H1 (cell line): ENCODE measurements at regions not wholly inside any gene's neighbourhood (a gene's known extent, or its start where the extent isn't known, plus 50 kb on each side); places are given as distances from the start of the nearest gene placed in this dataset.

Experiments
- ASH2L ChIP-seq: fragments of 200-600, 300-600 bp; sonication (generic); IDR thresholded peaks from one replicate; pipeline ENCODE4 v1.7.1; 2017; ENCODE audit warnings: low read length
- BRCA1 ChIP-seq: IDR thresholded peaks from 2 replicates; pipeline ENCODE4 v1.6.1; 2012; ENCODE audit warnings: low read depth, low read length, improper control_type of control experiment
- CHD1 ChIP-seq: IDR thresholded peaks from 2 replicates; pipeline ENCODE4 v1.6.1; 2012; ENCODE audit warnings: low read depth, low read length, improper control_type of control experiment
- CHD2 ChIP-seq: IDR thresholded peaks from 2 replicates; pipeline ENCODE4 v1.6.1; 2012; ENCODE audit warnings: low read length, improper control_type of control experiment
- CREB1 ChIP-seq: IDR thresholded peaks from 2 replicates; pipeline ENCODE4 v1.6.1; 2012; ENCODE audit warnings: inconsistent platforms
- RAD21 ChIP-seq, 2 experiments: IDR thresholded peaks in 1 of 2; conservative IDR thresholded peaks in 1 of 2; 2 replicates each; pipeline ENCODE4 v1.6.1; 2011; ENCODE audit warnings: low read depth in 2 of 2, low read length in 2 of 2, improper control_type of control experiment in 1 of 2, inconsistent platforms in 1 of 2, mild to moderate bottlenecking in 1 of 2, moderate library complexity in 1 of 2
- SRF ChIP-seq: IDR thresholded peaks from 2 replicates; pipeline ENCODE4 v1.6.1; 2011; ENCODE audit warnings: mild to moderate bottlenecking, low read depth, low read length, moderate library complexity
- TBP ChIP-seq: IDR thresholded peaks from 2 replicates; pipeline ENCODE4 v1.6.1; 2011; ENCODE audit warnings: low read depth, low read length, improper control_type of control experiment
- TCF12 ChIP-seq: IDR thresholded peaks from 2 replicates; pipeline ENCODE4 v1.6.1; 2011; ENCODE audit warnings: low read depth, mild to moderate bottlenecking, low read length
- TF ChIP-seq, protein P1 (sequence below): fragments of 300-600 bp; sonication (generic); IDR thresholded peaks from 2 replicates; pipeline ENCODE4 v1.7.1; 2012; ENCODE audit warnings: low read length, moderate library complexity, mild to moderate bottlenecking, inconsistent platforms; ENCODE audit not compliant: insufficient replicate concordance

DNA sequence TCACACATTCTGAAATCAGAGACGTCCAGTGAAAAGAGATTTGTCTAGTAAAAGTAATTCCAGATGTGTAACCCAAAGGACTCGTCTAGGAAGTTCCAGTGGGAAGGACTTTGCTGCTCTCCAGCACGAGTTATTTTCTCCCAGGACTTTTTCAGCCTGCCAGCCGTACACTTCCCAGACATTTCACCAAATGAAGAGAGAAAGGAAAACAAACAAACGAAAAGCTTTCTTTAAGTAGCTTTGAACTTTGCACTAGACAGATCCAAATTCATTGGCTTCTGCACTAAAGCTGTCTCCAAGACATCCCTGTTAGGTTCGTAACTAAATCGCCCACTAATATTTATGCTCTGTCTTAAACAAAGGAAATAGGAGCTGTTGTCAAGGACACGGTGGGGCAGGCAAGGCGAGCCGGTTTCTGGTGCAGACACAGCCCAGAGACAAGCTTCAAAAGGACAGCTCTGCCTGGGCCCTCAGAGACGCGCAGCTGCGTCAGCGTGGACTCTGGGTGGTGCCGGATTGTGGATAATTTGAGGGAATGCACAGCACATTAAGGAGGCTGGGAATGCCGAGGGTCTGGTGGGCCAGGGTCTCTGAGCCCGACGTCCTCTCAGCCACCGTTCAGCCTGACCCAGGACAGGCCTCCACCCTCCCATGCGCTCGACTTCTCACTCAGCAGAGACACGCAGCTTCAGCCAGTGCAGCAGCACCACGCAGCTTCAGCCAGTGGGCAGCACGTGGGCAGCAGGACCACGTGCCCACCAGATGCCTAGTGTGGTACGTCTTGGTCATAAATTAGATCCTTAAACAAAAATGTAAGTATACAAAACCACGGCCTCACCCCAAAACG lies 64.1 kb upstream of the INSIG1 start (continued):
- TF ChIP-seq, protein P1, sequence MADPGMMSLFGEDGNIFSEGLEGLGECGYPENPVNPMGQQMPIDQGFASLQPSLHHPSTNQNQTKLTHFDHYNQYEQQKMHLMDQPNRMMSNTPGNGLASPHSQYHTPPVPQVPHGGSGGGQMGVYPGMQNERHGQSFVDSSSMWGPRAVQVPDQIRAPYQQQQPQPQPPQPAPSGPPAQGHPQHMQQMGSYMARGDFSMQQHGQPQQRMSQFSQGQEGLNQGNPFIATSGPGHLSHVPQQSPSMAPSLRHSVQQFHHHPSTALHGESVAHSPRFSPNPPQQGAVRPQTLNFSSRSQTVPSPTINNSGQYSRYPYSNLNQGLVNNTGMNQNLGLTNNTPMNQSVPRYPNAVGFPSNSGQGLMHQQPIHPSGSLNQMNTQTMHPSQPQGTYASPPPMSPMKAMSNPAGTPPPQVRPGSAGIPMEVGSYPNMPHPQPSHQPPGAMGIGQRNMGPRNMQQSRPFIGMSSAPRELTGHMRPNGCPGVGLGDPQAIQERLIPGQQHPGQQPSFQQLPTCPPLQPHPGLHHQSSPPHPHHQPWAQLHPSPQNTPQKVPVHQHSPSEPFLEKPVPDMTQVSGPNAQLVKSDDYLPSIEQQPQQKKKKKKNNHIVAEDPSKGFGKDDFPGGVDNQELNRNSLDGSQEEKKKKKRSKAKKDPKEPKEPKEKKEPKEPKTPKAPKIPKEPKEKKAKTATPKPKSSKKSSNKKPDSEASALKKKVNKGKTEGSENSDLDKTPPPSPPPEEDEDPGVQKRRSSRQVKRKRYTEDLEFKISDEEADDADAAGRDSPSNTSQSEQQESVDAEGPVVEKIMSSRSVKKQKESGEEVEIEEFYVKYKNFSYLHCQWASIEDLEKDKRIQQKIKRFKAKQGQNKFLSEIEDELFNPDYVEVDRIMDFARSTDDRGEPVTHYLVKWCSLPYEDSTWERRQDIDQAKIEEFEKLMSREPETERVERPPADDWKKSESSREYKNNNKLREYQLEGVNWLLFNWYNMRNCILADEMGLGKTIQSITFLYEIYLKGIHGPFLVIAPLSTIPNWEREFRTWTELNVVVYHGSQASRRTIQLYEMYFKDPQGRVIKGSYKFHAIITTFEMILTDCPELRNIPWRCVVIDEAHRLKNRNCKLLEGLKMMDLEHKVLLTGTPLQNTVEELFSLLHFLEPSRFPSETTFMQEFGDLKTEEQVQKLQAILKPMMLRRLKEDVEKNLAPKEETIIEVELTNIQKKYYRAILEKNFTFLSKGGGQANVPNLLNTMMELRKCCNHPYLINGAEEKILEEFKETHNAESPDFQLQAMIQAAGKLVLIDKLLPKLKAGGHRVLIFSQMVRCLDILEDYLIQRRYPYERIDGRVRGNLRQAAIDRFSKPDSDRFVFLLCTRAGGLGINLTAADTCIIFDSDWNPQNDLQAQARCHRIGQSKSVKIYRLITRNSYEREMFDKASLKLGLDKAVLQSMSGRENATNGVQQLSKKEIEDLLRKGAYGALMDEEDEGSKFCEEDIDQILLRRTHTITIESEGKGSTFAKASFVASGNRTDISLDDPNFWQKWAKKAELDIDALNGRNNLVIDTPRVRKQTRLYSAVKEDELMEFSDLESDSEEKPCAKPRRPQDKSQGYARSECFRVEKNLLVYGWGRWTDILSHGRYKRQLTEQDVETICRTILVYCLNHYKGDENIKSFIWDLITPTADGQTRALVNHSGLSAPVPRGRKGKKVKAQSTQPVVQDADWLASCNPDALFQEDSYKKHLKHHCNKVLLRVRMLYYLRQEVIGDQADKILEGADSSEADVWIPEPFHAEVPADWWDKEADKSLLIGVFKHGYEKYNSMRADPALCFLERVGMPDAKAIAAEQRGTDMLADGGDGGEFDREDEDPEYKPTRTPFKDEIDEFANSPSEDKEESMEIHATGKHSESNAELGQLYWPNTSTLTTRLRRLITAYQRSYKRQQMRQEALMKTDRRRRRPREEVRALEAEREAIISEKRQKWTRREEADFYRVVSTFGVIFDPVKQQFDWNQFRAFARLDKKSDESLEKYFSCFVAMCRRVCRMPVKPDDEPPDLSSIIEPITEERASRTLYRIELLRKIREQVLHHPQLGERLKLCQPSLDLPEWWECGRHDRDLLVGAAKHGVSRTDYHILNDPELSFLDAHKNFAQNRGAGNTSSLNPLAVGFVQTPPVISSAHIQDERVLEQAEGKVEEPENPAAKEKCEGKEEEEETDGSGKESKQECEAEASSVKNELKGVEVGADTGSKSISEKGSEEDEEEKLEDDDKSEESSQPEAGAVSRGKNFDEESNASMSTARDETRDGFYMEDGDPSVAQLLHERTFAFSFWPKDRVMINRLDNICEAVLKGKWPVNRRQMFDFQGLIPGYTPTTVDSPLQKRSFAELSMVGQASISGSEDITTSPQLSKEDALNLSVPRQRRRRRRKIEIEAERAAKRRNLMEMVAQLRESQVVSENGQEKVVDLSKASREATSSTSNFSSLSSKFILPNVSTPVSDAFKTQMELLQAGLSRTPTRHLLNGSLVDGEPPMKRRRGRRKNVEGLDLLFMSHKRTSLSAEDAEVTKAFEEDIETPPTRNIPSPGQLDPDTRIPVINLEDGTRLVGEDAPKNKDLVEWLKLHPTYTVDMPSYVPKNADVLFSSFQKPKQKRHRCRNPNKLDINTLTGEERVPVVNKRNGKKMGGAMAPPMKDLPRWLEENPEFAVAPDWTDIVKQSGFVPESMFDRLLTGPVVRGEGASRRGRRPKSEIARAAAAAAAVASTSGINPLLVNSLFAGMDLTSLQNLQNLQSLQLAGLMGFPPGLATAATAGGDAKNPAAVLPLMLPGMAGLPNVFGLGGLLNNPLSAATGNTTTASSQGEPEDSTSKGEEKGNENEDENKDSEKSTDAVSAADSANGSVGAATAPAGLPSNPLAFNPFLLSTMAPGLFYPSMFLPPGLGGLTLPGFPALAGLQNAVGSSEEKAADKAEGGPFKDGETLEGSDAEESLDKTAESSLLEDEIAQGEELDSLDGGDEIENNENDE: no peak
- TF ChIP-seq ASH2L: no peak
- no peak for TF ChIP-seq BRCA1
- no peak for TF ChIP-seq SRF
- no peak for TF ChIP-seq CHD2
- TF ChIP-seq CREB1: no peak
- no peak for TF ChIP-seq RAD21 (IDR thresholded peaks at IDR 0.05 in 1 of 2, conservative IDR thresholded peaks at IDR 0.05 in 1 of 2; ENCODE audit: low read depth in 2 of 2, low read length in 2 of 2)
- no peak for TF ChIP-seq TCF12
- no peak for TF ChIP-seq CHD1
- TF ChIP-seq TBP: no peak
